K562 (cell line): ENCODE measurements at regions not wholly inside any gene's neighbourhood (a gene's known extent, or its start where the extent isn't known, plus 50 kb on each side); places are given as distances from the start of the nearest gene placed in this dataset.

Experiments
- ARID1B ChIP-seq: fragments of 450-650 bp; IDR thresholded peaks from 2 replicates; pipeline ENCODE4 v1.6.1; 2016; ENCODE audit warnings: antibody characterized with exemption, mild to moderate bottlenecking, inconsistent platforms
- CBFA2T3 ChIP-seq: fragments of 450-650 bp; IDR thresholded peaks from 2 replicates; pipeline ENCODE4 v1.6.1; 2017
- CEBPG ChIP-seq, 3 experiments: fragments of 200-800 bp in 1 of 3; sonication (Bioruptor generic) in 1 of 3; sonication (generic) in 1 of 3; formaldehyde crosslinking in 1 of 3; IDR thresholded peaks in 2 of 3; conservative IDR thresholded peaks in 1 of 3; 2 replicates each; pipeline versions ENCODE4 v1.6.1 to v1.8.0; 2016 to 2022; ENCODE audit warnings: missing compliant biosample characterization in 2 of 3, missing genetic modification characterization in 2 of 3, mild to moderate bottlenecking in 1 of 3, missing genetic modification reagents in 1 of 3
- CHD1 ChIP-seq: fragments of 200-600 bp; sonication (generic); IDR thresholded peaks from one replicate; pipeline ENCODE4 v1.6.1; 2012; ENCODE audit warnings: mild to moderate bottlenecking, moderate library complexity, low read length, inconsistent platforms
- ETV1 ChIP-seq: fragments of 450-650 bp; conservative IDR thresholded peaks from 2 replicates; pipeline ENCODE4 v1.6.1; 2016; ENCODE audit warnings: missing genetic modification characterization, control low read depth, low read depth, missing compliant biosample characterization
- FOXA1 ChIP-seq: fragments of 450-650 bp; IDR thresholded peaks from 2 replicates; pipeline ENCODE4 v1.6.1; 2016; ENCODE audit warnings: mild to moderate bottlenecking, borderline replicate concordance
- FOXK2 ChIP-seq, 2 experiments: fragments of 450-650 bp; IDR thresholded peaks in 1 of 2; conservative IDR thresholded peaks in 1 of 2; 2 replicates each; pipeline ENCODE4 v1.6.1; 2016; ENCODE audit warnings: low read depth in 2 of 2, mild to moderate bottlenecking in 1 of 2
- FOXM1 ChIP-seq, 2 experiments: fragments of 450-650 bp in 1 of 2; sonication (generic) in 1 of 2; formaldehyde crosslinking in 1 of 2; IDR thresholded peaks; 2 replicates each; pipeline versions ENCODE4 v1.6.1 to v1.9.0; 2017 to 2022; ENCODE audit warnings: low read depth in 2 of 2, mild to moderate bottlenecking in 2 of 2, missing genetic modification reagents in 1 of 2, moderate library complexity in 1 of 2
- HSF4 ChIP-seq: fragments of 250-450 bp; sonication (Bioruptor Pico); IDR thresholded peaks from 2 replicates; pipeline ENCODE4 v2.1.2; 2022; ENCODE audit warnings: mild to moderate bottlenecking, moderate library complexity, borderline replicate concordance
- MLLT1 ChIP-seq, 2 experiments: fragments of 450-650 bp; IDR thresholded peaks; 2 replicates each; pipeline ENCODE4 v1.6.1; 2016
- RBFOX2 ChIP-seq: fragments of 200-400 bp; formaldehyde crosslinking; IDR thresholded peaks from 2 replicates; pipeline ENCODE4 v1.6.1; 2017; ENCODE audit warnings: low read depth, mild to moderate bottlenecking, low read length, moderate library complexity
- RNF219 ChIP-seq: fragments of 250-450 bp; sonication (Bioruptor Pico); IDR thresholded peaks from 2 replicates; pipeline ENCODE4 v1.5.0; 2022; ENCODE audit warnings: mild to moderate bottlenecking
- SRSF9 ChIP-seq: fragments of 200-400 bp; formaldehyde crosslinking; IDR thresholded peaks from 2 replicates; pipeline ENCODE4 v1.6.1; 2017; ENCODE audit warnings: low read depth, low read length, borderline replicate concordance
- XRCC5 ChIP-seq: fragments of 200-400 bp; formaldehyde crosslinking; IDR thresholded peaks from 2 replicates; pipeline ENCODE4 v1.6.1; 2017; ENCODE audit warnings: low read depth, mild to moderate bottlenecking, low read length
- ZNF175 ChIP-seq: fragments of 200-800 bp; sonication (Bioruptor generic); IDR thresholded peaks from 2 replicates; pipeline ENCODE4 v1.6.1; 2016; ENCODE audit warnings: low read depth, mild to moderate bottlenecking, missing genetic modification characterization, missing compliant biosample characterization
- ZNF277 ChIP-seq: fragments of 250-450 bp; sonication (Bioruptor Pico); IDR thresholded peaks from 2 replicates; pipeline ENCODE4 v1.8.0; 2022; ENCODE audit warnings: inconsistent platforms, mild to moderate bottlenecking, moderate library complexity, borderline replicate concordance
- ZNF436 ChIP-seq: fragments of 250-450, 450-650 bp; sonication (Bioruptor Pico); formaldehyde crosslinking; IDR thresholded peaks from 2 replicates; pipeline ENCODE4 v1.7.0; 2020; ENCODE audit warnings: mild to moderate bottlenecking
- TF ChIP-seq, protein P1 (sequence below): fragments of 250-450 bp; sonication (Bioruptor Pico); IDR thresholded peaks from 2 replicates; pipeline ENCODE4 v1.4.0; 2020
- TF ChIP-seq, protein P2 (sequence below), 2 experiments: fragments of 250-450 bp in 1 of 2; fragments of 450-650 bp in 1 of 2; sonication (Bioruptor Pico) in 1 of 2; IDR thresholded peaks; 2 replicates each; pipeline versions ENCODE4 v1.6.1 to v1.8.0; 2016 to 2021; ENCODE audit warnings: mild to moderate bottlenecking in 2 of 2, moderate library complexity in 2 of 2, missing compliant biosample characterization in 1 of 2, missing genetic modification characterization in 1 of 2

- TF ChIP-seq RNF219, result no peak
- TF ChIP-seq, protein P1, sequence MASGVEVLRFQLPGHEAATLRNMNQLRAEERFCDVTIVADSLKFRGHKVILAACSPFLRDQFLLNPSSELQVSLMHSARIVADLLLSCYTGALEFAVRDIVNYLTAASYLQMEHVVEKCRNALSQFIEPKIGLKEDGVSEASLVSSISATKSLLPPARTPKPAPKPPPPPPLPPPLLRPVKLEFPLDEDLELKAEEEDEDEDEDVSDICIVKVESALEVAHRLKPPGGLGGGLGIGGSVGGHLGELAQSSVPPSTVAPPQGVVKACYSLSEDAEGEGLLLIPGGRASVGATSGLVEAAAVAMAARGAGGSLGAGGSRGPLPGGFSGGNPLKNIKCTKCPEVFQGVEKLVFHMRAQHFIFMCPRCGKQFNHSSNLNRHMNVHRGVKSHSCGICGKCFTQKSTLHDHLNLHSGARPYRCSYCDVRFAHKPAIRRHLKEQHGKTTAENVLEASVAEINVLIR (CRISPR knock-in tag), result no peak
- TF ChIP-seq FOXA1, result no peak
- TF ChIP-seq FOXM1 (IDR thresholded peaks at IDR 0.05; ENCODE audit: low read depth), result no peak
- no peak for TF ChIP-seq FOXM1 (CRISPR knock-in tag; IDR thresholded peaks at IDR 0.05; ENCODE audit: low read depth)
- no peak for TF ChIP-seq ZNF277 (CRISPR knock-in tag)
- TF ChIP-seq ARID1B, result peak; percentile 80
- TF ChIP-seq HSF4, result no peak
- TF ChIP-seq XRCC5, result no peak
- no peak for TF ChIP-seq CBFA2T3
- no peak for TF ChIP-seq CEBPG (CRISPR knock-in tag; IDR thresholded peaks at IDR 0.05)
- peak in 1 of 2 experiments; percentile 33; a peak in 1 of 4 replicates for TF ChIP-seq CEBPG (tag; conservative IDR thresholded peaks at IDR 0.05 in 1 of 2, IDR thresholded peaks at IDR 0.05 in 1 of 2)
- no peak for TF ChIP-seq ETV1 (tag)
- TF ChIP-seq CHD1, result no peak
- no peak for TF ChIP-seq ZNF175 (CRISPR knock-in tag)
- peak; percentile 79 to 84 for TF ChIP-seq FOXK2 (conservative IDR thresholded peaks at IDR 0.05 in 1 of 2, IDR thresholded peaks at IDR 0.05 in 1 of 2; ENCODE audit: low read depth in 2 of 2)
- no peak for TF ChIP-seq ZNF436 (CRISPR knock-in tag)
- TF ChIP-seq MLLT1 (IDR thresholded peaks at IDR 0.05), result peak in 1 of 2 experiments; percentile 23; a peak in 1 of 4 replicates
- TF ChIP-seq, protein P2, sequence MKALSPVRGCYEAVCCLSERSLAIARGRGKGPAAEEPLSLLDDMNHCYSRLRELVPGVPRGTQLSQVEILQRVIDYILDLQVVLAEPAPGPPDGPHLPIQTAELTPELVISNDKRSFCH (CRISPR knock-in tag; IDR thresholded peaks at IDR 0.05), result no peak
- TF ChIP-seq, protein P2 (tag; IDR thresholded peaks at IDR 0.05), result no peak
- TF ChIP-seq SRSF9, result no peak
- no peak for TF ChIP-seq RBFOX2
Observed at GRCh38 chr3:20324664-20325478, 138.9 kb upstream of the SGO1 start (continued).
